ENCODE measurements at regions not wholly inside any gene's neighbourhood (a gene's known extent, or its start where the extent isn't known, plus 50 kb on each side); places are given as distances from the start of the nearest gene placed in this dataset.

DNA sequence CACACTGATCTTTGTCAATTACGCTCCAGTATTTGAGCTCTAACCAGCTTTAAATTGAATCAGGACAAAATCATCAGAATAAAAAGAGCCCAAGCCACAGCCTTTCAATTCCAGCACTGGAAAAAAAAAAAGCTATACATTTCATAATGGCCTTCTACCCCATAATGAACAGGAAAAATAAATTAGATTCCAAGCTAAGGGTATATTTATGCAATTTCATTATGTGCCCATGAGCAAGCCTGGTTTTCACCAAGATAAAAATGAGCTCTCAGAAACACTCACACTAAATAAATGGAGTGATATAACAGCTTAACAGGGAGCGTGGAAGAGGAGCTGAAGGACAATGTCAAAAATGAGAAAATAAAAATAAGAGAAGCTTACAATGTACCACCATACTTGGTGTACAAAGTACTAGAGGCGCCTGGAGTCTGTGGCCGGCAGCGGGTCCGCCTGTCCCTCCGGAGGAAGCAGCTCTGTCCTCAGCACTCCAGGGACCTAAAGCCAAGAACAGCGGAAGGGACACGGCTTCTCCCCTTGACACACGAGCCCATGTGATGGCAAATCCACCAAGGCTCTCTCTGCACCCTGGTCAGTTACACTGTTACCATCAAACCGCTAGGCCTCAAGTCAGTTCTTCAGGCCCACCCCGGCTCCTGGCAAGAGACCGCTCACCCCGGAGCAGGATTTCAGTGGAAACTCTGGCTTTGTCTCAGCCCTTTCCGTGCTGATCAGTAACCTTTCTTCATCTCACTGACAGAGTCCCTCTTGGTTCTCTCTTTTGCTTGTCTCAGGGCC lies 69.6 kb downstream of the RBFOX3 start:
- intact Hi-C loops (cut with micrococcal nuclease) = no loop called here
- DNase-seq (no peak), ATAC-seq (no peak)

DNA sequence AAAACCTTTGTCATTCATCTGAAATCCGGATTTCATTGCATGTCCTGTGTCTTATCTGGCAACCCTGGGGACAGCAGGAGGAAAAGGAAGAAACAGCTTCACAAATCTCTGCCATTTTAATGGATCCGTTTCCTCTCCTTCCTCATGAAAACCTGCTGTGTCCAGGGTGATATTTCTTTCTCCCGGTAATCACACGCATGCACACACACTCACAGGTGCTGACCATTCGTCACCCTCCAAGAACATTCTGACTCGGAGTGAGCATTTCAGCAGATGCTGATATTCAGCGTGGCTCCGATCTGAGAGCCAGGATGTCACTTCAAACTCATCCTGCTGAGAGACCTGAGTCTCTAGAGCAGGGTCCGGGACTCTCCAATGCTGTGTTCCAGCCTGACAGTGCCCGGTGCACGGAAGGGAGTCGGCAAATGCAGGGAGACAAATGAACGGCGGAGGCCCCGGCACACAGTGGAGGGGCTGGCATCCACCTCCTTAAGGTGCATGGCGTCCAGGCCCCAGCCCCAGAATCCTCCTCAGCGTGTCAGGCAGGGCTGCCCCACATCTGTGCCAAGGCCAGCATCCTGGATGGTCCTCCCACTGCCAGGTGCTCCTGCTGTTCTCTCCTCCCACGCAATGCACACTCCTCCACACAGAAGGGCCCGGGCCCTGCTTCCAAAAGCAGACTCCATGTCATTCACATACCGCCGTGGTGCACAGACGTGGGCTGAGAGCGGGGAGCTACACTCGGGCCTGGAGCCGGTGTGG lies 70.7 kb downstream of the RBFOX3 start:
- intact Hi-C loops (cut with micrococcal nuclease) = no loop called here
- no peak for DNase-seq
- ATAC-seq = no peak

DNA sequence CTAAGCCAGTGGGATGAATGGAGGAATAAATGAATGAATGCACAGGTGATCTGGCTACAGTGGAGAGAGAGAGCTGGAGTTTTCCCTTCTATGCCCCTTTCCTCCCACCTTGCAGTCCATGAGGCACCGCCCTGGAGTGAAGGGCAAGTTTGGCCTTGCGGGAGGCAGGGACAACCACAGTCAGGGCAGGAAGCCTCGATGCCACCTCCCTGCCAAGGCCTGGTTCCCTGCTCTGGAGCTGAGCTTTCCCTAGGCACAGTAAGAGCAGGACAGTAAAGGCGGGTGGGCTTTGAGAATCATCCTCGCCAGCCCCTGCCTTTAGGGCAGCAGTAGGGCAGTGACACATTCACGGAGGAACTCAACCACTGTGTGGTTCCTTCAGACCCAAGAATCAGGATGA lies 72.6 kb downstream of the RBFOX3 start:
- intact Hi-C loops (cut with micrococcal nuclease) = no loop called here
- no peak for DNase-seq

DNA sequence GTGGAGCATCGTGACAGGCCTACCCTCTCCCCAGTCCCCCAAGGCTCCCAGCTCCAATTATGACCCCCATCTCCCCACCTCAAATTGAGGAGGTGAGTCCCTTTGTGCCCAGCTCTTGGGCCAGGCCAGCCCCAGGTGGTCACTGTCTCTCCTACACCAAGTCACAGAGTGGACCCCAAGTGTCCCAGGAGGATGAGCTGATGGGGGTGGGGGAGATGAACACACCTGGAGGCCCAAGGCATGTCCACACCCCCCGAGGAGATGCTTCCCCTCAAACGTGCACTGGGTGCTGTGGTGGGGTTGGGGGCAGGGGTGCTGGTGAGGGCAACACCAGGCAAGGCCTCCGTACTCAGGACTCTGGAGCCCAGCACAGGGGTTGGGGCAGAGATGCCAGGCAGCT lies 73.2 kb downstream of the RBFOX3 start:
- DNase-seq = no peak
- no peak for ATAC-seq
- intact Hi-C loops (cut with micrococcal nuclease) = no loop called here

More for the DNA sequence above, 72.6 kb downstream of the RBFOX3 start:
- no peak for ATAC-seq

DNA sequence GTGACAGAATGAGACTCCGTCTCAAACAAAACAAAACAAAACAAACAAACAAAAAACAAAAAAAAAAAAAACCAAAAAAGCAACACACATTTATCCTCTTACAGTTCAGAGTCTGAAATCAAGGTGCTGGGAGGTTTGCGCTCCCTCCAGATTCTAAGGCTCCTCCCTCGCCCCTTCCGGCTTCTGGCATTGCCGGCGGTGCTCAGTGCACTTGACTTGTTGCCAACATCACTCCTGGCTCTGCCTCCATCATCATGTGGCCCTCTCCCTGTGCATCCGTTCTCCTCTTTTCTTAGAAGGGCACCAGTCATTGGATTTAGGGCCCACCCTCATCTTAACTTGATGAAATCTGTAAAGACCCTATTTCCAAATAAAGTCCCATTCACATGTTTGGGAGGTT lies 73.8 kb downstream of the RBFOX3 start:
- ATAC-seq (no peak), DNase-seq (no peak)
- intact Hi-C loops (cut with micrococcal nuclease) = no loop called here

DNA sequence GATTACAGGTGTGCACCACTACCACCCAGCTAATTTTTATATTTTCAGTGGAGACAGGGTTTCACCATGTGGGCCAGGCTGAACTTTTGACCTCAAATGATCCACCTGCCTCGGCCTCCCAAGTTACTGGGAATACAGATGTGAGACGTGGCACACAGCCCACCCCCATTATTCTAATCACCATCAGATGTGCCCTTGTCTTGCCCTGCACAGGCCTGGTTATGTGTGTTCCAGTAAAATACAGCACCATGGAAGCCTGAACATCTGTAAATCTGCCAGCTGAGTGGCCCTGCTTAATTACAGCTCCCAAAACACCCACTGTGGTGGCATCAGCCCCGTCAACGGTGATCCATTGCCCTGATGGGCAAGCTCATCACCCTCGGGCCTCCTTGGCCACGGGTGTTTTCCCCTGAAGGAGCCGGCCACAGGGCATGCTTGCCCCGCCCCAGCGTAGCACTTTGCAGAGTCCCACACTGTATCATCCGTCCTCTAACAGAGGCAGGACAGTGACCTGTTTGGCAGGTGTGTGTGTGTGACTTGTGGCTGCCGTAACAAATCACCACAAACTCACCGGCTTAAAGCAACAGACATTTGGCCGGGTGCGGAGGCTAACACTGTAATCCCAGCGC lies 74.5 kb downstream of the RBFOX3 start:
- no peak for ATAC-seq

DNA sequence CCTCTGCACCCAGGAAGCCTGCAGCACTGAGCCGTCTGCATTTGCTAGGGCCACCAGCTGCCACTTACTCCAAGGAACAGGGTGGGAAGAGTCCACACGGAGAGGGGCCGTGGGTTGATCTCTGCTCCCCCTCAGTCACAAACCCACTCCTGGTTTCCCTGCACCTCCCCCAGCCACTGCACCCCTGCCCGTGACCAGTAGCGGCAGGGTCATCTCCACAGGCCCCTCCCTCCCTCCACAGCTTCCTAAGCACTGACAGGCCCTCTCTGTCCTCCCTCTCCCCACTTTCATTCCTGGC lies 75.2 kb downstream of the RBFOX3 start:
- intact Hi-C loops (cut with micrococcal nuclease) = no loop called here
- ATAC-seq (no peak), DNase-seq (no peak)

More for the DNA sequence above, 74.5 kb downstream of the RBFOX3 start:
- intact Hi-C loops (cut with micrococcal nuclease) = no loop called here
- DNase-seq = no peak

DNA sequence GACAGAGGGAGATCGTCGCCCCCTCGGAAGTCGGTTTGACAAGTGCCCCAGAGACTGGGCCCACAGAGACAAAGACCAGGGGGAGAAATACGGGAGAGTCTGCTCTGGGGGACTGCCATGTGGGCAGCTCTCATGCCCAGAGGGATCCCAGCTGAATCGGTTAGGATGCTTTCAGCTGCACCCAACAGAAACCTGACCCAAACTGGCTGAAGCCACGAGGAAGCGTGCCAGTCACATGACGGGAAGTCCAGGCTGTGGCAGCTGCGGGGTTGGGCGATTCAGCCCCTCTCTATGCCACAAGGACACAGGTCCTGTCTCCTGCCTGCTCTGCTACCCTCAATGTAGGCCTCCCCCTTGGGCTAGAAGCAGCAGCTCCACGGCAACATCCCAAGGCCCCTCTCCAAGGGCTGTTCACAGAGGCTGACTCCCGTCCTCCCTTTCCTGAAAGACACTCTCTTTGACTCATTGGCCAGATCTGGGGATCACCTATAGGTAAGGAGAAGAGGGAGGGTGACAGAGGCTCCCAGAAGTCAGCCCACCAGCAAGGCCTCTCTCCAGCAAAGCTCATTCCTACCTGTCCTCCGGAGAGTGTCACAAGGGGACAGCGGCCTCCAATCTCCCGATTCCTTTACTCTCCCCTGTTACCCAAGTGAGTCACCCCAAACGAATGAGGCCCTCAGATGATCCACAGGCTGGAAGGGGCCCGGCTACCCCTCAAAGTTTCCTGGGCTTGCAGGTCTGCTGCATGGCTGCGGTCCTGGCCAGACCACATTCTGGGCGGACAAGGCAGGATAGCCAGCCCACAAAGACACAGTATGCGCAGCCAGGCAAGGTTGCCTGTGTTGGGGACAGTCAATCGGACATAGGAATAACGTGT lies 75.8 kb downstream of the RBFOX3 start:
- DNase-seq (no peak), ATAC-seq (no peak)

DNA sequence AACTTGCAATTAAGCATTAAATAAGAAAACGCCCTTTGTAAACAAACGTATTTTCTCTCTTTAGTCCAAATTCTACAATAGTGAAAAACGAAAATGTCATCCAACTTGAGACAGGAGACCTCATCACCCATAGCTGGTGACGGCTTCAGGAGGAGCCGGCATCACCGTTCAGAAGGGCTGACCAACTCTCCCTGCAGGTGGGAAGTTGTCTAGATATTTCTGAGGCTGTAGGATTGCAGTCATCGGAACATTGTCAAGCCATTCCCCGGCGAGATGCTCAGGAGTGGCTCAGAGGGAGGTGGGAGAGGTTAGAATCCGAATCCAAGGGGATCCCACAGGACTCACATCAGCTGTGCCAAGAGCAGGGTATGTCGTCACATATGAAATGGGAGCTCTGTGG lies 76.7 kb downstream of the RBFOX3 start:
- intact Hi-C loops (cut with micrococcal nuclease) = no loop called here
- DNase-seq (no peak), ATAC-seq (no peak)

More for the DNA sequence above, 75.8 kb downstream of the RBFOX3 start:
- intact Hi-C loops (cut with micrococcal nuclease) = no loop called here

DNA sequence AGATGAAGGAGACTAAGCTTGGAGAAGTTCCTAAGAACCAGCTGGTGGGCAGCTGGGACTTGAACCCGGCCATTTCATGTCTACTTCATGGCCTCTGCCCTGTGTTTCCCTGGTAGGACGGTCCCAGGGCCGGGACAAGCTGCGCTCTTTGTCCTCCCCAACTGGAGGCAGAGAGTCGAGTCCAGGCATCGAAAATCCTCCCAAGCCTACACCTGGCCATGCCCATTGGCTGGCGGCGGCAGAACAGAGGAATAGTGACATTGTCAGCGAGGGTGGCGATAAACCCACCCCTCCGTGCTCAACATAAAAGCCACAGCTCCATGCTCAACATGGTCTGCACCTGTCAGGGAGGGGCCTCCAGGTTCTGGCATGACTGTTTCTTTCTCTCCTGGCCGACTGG lies 77.7 kb downstream of the RBFOX3 start:
- DNase-seq (no peak), ATAC-seq (no peak)
- intact Hi-C loops (cut with micrococcal nuclease) = no loop called here

DNA sequence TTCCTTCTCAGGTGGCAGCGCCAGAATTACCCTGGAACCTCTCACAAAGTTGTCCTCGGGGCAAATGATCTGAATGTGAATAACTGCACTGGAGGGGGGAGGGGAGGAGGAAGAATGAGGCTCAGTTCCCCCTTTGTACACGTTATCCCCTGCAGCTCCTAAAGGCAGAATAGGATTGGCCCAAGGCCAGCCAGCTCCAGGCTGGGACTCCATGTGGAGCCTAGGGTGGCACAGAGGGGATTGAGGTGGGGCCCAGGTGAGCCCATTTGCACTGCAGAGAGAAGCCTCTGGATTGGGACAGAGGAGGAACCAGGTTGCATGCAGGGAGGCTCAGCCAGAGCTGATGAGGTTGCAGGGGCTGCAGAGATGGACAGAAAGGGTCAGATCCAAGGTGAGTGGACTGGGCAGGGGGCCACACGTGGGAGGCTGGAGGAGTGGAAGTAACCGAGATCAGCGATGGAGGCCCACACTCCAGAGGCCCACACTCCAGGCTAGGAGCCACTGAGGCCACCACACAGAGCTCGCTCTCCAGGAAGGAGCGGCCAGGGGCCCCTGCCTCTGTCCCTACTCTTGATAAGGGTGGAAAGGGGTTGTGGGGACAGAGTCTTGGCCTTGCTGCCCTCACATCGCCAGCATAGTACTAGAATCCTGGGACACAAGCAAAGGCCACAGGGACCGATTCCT lies 78.6 kb downstream of the RBFOX3 start:
- intact Hi-C loops (cut with micrococcal nuclease) = no loop called here
- DNase-seq = no peak

DNA sequence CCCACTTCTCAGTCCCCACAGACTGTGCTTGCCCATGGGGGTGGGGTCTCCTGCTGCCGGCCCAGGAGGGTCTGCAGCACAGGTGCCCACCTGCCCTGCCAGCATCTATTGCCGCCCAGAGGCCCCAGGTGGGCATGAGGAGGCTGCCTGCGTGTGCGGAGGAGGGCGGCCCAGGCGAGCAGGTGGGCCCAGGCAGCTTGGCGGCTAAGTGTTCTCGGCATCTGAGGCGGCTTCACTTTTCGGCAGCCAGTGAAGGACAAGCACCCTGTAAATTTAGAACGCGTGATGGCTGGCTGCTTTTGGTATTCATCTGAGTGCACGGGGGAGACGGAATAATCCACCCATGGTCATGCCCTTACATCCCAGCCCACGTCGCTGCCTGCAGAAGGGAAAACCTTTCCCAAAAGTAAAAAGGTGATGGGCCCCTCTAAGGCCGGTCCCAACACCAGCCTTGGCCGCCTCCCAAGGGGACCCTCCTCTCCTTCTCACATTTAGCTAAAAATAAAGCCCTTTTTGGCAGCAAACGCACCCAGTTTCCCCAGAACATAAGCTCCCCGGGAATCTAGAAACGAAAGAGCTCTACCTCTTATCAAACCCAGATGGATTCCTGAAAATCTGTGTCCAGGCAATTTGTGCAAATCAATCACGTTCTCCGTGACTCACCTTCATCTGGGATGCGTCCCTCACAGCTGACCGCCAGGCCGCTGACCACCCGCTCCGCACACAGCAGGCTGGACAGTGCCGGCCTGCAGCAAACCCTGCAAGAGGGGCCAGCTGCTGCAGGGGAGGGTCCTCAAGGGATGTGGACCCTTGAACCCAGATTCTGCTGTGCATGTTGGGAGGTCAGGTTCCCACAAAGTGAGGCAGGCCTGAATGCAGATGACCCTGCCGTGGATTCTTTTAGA lies 79.4 kb downstream of the RBFOX3 start:
- intact Hi-C loops (cut with micrococcal nuclease) = no loop called here
- DNase-seq (no peak), ATAC-seq (no peak)

More for the DNA sequence above, 78.6 kb downstream of the RBFOX3 start:
- ATAC-seq = no peak

DNA sequence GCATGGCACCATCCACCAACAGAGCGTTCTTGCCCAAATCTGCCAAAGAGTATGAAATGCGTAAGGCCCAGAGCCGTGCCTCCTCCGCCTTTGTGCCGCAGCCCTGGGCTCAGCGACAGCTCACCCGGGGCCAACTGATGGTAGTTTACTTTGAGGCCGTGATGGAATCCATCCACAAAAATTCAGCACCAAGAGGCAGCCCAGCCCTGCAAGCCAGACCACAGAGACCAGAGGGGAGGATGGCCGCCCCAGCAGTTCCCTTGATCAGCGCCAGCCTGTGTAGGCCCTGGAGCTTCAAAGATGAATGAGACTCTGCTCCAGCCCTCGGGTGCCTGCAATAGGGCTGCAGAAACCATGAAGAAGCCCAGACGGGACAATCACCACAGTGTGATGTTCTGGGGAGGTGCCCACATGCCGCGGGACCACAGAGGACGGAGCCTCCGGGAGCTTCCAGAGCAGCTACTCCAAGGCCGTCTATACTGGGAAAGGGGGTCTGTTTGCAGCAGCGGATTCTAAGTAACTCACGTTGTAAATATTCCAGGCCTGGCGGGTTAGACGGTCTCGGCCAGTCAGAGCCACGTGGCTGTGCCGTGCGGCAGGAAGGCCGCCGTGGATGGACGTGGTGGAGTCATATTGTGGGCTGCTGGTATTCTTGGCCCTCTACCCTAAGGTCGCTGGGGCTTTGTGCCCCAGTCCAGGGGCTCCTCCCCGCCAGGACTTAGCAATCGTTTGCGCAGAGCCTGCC lies 80.3 kb downstream of the RBFOX3 start:
- ATAC-seq = no peak
- intact Hi-C loops (cut with micrococcal nuclease) = no loop called here
- no peak for DNase-seq

DNA sequence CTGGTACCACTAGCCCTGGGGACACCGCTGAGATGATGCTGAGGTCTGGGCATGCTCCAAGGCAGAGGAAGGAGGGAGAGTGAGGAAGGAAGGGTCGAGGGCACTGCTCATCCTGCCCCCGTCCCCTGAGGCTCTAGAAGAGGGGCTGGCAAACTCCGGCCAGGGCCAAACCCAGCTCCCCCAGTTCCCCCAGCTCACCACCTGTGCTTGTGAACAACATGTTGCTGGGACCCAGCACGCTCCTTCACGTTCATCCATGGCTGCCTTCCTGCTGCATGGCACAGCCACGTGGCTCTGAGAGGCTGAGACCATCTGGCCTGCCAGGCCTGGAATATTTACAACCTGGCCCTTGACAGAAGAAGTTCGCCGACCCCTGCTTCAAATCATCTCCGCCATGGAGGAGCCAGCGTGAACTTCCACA lies 81.2 kb downstream of the RBFOX3 start:
- intact Hi-C loops (cut with micrococcal nuclease) = no loop called here
- ATAC-seq = no peak
- no peak for DNase-seq

DNA sequence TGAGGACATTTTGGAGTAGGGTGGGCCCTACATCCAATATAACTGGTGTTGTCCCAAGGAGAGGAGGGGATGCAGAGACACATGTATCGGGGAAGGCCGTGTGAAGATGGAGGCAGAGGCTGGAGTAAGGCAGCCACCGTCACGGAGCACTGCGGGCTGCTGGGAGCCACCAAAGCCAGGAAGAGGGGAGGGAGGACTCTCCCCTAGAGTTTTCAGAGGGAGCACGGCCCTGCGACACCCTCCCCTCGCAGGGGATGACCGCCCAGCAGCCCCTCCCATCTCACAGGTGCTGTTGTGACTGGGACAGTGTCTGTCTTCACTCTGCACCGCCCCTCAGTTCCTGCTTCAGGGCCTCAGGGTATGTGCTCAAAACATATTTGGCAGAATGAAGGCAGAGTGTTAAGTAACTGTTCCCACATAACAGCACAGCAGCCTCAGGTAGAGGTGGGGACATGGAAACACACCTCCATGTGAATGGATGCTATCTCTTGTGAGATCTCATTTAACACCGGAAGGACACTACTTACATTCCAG lies 82.2 kb downstream of the RBFOX3 start:
- ATAC-seq = no peak
- DNase-seq = no peak
- intact Hi-C loops (cut with micrococcal nuclease) = no loop called here

DNA sequence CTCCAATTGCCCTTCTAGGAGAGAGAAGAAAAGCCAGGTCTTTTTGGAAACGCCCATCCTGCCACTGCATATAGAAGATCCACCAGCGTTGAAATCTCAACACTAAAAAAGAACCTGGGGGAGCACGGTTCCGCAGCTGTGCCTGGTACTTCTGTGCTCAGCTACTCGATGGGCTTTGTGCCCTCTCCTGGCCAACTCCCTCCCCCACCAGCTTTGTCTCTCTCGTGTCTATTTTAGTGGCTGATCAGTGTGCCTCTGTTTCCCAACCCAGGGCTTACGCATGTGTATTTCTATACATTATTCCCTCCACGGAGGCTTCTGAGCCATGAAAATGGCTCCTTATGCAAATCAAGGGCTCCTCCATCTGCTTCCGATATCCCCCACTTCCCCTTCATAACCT lies 83.5 kb downstream of the RBFOX3 start:
- intact Hi-C loops (cut with micrococcal nuclease) = no loop called here
- DNase-seq = no peak
- no peak for ATAC-seq
